GM19238 (cell line): ENCODE measurements at regions not wholly inside any gene's neighbourhood (a gene's known extent, or its start where the extent isn't known, plus 50 kb on each side); places are given as distances from the start of the nearest gene placed in this dataset.

Source experiments
- DNase-seq: peaks from one replicate; pipeline ENCODE4 v3.0.0; 2011; ENCODE audit warnings: low spot score; ENCODE audit not compliant: insufficient read length

GRCh38 chr11:30155428-30155827 lies 75.4 kb upstream of the FSHB start:
- DNase-seq: no peak

- no peak for DNase-seq
Observed at GRCh38 chr11:30159546-30159945, 71.3 kb upstream of the FSHB start.

- no peak for DNase-seq
Observed at GRCh38 chr11:30165652-30166051, 65.2 kb upstream of the FSHB start.

GRCh38 chr11:30171661-30172060 lies 59.2 kb upstream of the FSHB start:
- no peak for DNase-seq

- no peak for DNase-seq
Observed at GRCh38 chr11:30172158-30172557, 58.7 kb upstream of the FSHB start.

- no peak for DNase-seq
Observed at GRCh38 chr11:30172883-30173311, 57.9 kb upstream of the FSHB start.

GRCh38 chr11:30174265-30175020 lies 56.4 kb upstream of the FSHB start:
- no peak for DNase-seq
